ENCODE measurements at regions not wholly inside any gene's neighbourhood (a gene's known extent, or its start where the extent isn't known, plus 50 kb on each side); places are given as distances from the start of the nearest gene placed in this dataset.

GRCh38 chr2:111657351-111657975 is 226.5 kb downstream of the ANAPC1 start:
- no peak overlapping the region for H3K23ac ChIP-seq (ENCODE audit: low read depth, low read length)
- CTCF ChIA-PET, result no interaction called here
- no peak overlapping the region for H4K91ac ChIP-seq (ENCODE audit: insufficient read depth, low read depth, low read length)
- H2AK5ac ChIP-seq (ENCODE audit: low read depth, low read length), result no peak overlapping the region; the same call in 1 of the 2 replicates
- no peaks in the 10 kb centered on the region for H3K36me3 ChIP-seq (ENCODE audit: control insufficient read depth, insufficient read depth, low read length)
- H2AK9ac ChIP-seq (replicated peaks; ENCODE audit: low read depth, low read length, poor library complexity), result no peak overlapping the region
- no peak overlapping the region for H2BK120ac ChIP-seq (ENCODE audit: low read depth, low read length)
- peaks cover 22% of the 10 kb centered on the region for H3K9me1 ChIP-seq (ENCODE audit: insufficient read depth, low read length)
- peak overlapping the region; percentile 9 for H2AFZ ChIP-seq (replicated peaks; ENCODE audit: low read length, poor library complexity)
- POLR2A ChIA-PET (ENCODE audit: unreplicated experiment), result no interaction called here
- H3K4me2 ChIP-seq (ENCODE audit: low read depth, low read length), result no peak overlapping the region
- no peak for DNase-seq
- BruUV-seq (replicated peaks), result no TSS peak
- H3K4me3 ChIP-seq (ENCODE audit: insufficient read depth, low read depth, low read length), result no peak overlapping the region
- in situ Hi-C loops (cut with MboI; ENCODE audit: low sequenced_read_pairs), result loop anchor here (25.0 kb wide), 1 partner anchor 170 kb away; no protein-coding TSS in a partner anchor
- dilution Hi-C loops (cut with HindIII; ENCODE audit: low sequenced_read_pairs, unreplicated experiment), result no loop called here
- TF ChIP-seq MAFK (IDR thresholded peaks at IDR 0.05; ENCODE audit: low read depth, low read length) (no peak), RAD21 (IDR thresholded peaks at IDR 0.05; ENCODE audit: low read length) (no peak), CHD1 (IDR thresholded peaks at IDR 0.05; ENCODE audit: low read depth, low read length) (no peak), FOS (IDR thresholded peaks at IDR 0.05; ENCODE audit: low read depth, low read length) (no peak), CEBPB (IDR thresholded peaks at IDR 0.05; ENCODE audit: low read depth, low read length) (no peak), RFX5 (IDR thresholded peaks at IDR 0.05; ENCODE audit: low read depth, low read length) (no peak), USF2 (IDR thresholded peaks at IDR 0.05; ENCODE audit: low read depth, low read length) (no peak), MAZ (IDR thresholded peaks at IDR 0.05; ENCODE audit: borderline replicate concordance, low read depth, low read length) (no peak), ELK1 (IDR thresholded peaks at IDR 0.05; ENCODE audit: borderline replicate concordance, low read depth, low read length) (no peak), SMC3 (IDR thresholded peaks at IDR 0.05; ENCODE audit: low read depth, low read length) (no peak), CTCF (conservative IDR thresholded peaks at IDR 0.05; ENCODE audit: low read depth, low read length) (no peak)
- 79% methylated on average over 3 of the region's 8 CpGs; no CpG with 5 or more reads in 1 of the 2 experiments for WGBS, 2 experiments (ENCODE audit: extremely low coverage in 2 of 2, insufficient read length in 1 of 2)
- peaks cover 0 to 24% of the 10 kb centered on the region in 2 experiments; a peak in 2 of 4 replicates for H3K79me1 ChIP-seq (ENCODE audit: low read depth in 1 of 2, low read length in 2 of 2)
- intact Hi-C loops (cut with micrococcal nuclease), result loop anchor here (5.0 kb wide), 1 partner anchor 35 kb away; no protein-coding TSS in a partner anchor
- no peak overlapping the region for H3K14ac ChIP-seq (replicated peaks; ENCODE audit: low read depth, low read length)
- H2BK20ac ChIP-seq (ENCODE audit: low read depth, low read length), result no peak overlapping the region
- H3K18ac ChIP-seq (ENCODE audit: low read depth, low read length), result no peak overlapping the region
- no peak overlapping the region for H4K5ac ChIP-seq (ENCODE audit: low read depth, low read length)
- ATAC-seq (ENCODE audit: low read depth), result no peak
- H3K27ac ChIP-seq (ENCODE audit: insufficient read depth, low read length), result no peak overlapping the region
- H4K8ac ChIP-seq (ENCODE audit: low read depth in 2 of 2, low read length in 2 of 2), result no peak overlapping the region
- no peak overlapping the region for H2BK5ac ChIP-seq (ENCODE audit: low read depth, low read length, poor library complexity, severe bottlenecking)
- peaks cover 15% of the 10 kb centered on the region for H3K27me3 ChIP-seq (ENCODE audit: control insufficient read depth, insufficient read depth, low read length)
- H3K4ac ChIP-seq (ENCODE audit: low read depth, low read length), result no peak overlapping the region
- no peak overlapping the region for H3K56ac ChIP-seq (ENCODE audit: extremely low read depth, insufficient read depth, low read length)
- H2BK15ac ChIP-seq (ENCODE audit: low read depth, low read length), result no peak overlapping the region
- H3K9me3 ChIP-seq (ENCODE audit: control insufficient read depth, insufficient read depth, low read length), result no peaks in the 10 kb centered on the region
- peaks cover 15% of the 10 kb centered on the region for H3K4me1 ChIP-seq (ENCODE audit: control insufficient read depth, insufficient read depth, low read length)
- peaks cover 11% of the 10 kb centered on the region; the same call in 1 of the 2 replicates for H4K20me1 ChIP-seq (ENCODE audit: insufficient read depth, low read length)
- no peak overlapping the region for H3K9ac ChIP-seq (ENCODE audit: low read depth, low read length)
